HK-2 (cell line): ENCODE measurements at regions not wholly inside any gene's neighbourhood (a gene's known extent, or its start where the extent isn't known, plus 50 kb on each side); places are given as distances from the start of the nearest gene placed in this dataset.
"Not testable (repeated sequence)": the region's sequence is repeated elsewhere in the genome, so short reads cannot be mapped to it uniquely, and the experiment has no call there.

Source experiments
- DNase-seq: peaks from one replicate; pipeline ENCODE4 v3.0.0-alpha.2; 2018; ENCODE audit not compliant: unreplicated experiment

GRCh38 chr20:50328222-50328979 lies 137.8 kb downstream of the CEBPB start:
- DNase-seq: no peak

GRCh38 chr20:50328996-50329898 lies 138.6 kb downstream of the CEBPB start:
- DNase-seq: no peak

- DNase-seq: no peak
These were observed 139.4 kb downstream of the CEBPB start for GRCh38 chr20:50329981-50330503.

- no peak for DNase-seq
These were observed 140.1 kb downstream of the CEBPB start for GRCh38 chr20:50330504-50331313.

GRCh38 chr20:50331469-50332363 lies 141.1 kb downstream of the CEBPB start:
- no peak for DNase-seq

- DNase-seq: no peak
These were observed 141.9 kb downstream of the CEBPB start for GRCh38 chr20:50332491-50332980.

- DNase-seq: no peak
These were observed 142.6 kb downstream of the CEBPB start for GRCh38 chr20:50333131-50333670.

GRCh38 chr20:50333812-50334211 lies 143.2 kb downstream of the CEBPB start:
- no peak for DNase-seq

- not testable (repeated sequence) for DNase-seq
These were observed 143.9 kb downstream of the CEBPB start for GRCh38 chr20:50334512-50334911.

GRCh38 chr20:50335105-50335504 lies 144.5 kb downstream of the CEBPB start:
- no peak for DNase-seq

- no peak for DNase-seq
These were observed 145.2 kb downstream of the CEBPB start for GRCh38 chr20:50335866-50336265.

- DNase-seq: no peak
These were observed 146.0 kb downstream of the CEBPB start for GRCh38 chr20:50336661-50337060.

- no peak for DNase-seq
These were observed 147.2 kb downstream of the CEBPB start for GRCh38 chr20:50337521-50338466.

GRCh38 chr20:50338479-50339391 lies 148.1 kb downstream of the CEBPB start:
- no peak for DNase-seq

- no peak for DNase-seq
These were observed 148.9 kb downstream of the CEBPB start for GRCh38 chr20:50339466-50339901.

GRCh38 chr20:50340541-50340940 lies 149.9 kb downstream of the CEBPB start:
- DNase-seq: no peak

- DNase-seq: no peak
These were observed 150.4 kb downstream of the CEBPB start for GRCh38 chr20:50341050-50341449.
